Jurkat, Clone E6-1 (cell line): ENCODE measurements at regions not wholly inside any gene's neighbourhood (a gene's known extent, or its start where the extent isn't known, plus 50 kb on each side); places are given as distances from the start of the nearest gene placed in this dataset.

ENCODE experiments used
- DNase-seq: peaks from one replicate; pipeline ENCODE4 v3.0.0-alpha.2; 2011; ENCODE audit warnings: low read depth, low spot score
- H3K4me3 ChIP-seq: 2 replicates; pipeline ENCODE4 v1.5.1; 2011; ENCODE audit warnings: mild to moderate bottlenecking, low read length, control low read depth, moderate library complexity

DNA sequence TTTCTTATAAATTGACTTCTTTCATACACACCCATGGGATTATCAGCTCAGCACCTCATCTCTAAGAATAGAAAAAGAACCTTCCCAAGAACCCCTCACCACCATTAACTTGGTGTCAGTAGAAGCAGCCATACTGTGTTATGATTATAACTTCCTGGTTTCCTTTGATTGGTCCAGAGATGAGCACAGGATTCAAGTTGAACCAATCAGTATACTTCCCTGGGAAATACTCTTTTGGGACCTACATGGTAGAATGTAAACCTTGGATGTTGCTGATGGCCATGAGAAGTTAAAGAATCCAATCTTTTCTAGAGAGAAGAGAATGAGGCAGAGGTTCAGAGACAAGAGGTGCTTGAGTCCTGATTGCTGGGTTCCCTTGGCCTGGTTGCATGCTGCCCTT is 190.8 kb downstream of the BMP7 start:
- DNase-seq, result no peak
- H3K4me3 ChIP-seq, result no peak overlapping the region

DNA sequence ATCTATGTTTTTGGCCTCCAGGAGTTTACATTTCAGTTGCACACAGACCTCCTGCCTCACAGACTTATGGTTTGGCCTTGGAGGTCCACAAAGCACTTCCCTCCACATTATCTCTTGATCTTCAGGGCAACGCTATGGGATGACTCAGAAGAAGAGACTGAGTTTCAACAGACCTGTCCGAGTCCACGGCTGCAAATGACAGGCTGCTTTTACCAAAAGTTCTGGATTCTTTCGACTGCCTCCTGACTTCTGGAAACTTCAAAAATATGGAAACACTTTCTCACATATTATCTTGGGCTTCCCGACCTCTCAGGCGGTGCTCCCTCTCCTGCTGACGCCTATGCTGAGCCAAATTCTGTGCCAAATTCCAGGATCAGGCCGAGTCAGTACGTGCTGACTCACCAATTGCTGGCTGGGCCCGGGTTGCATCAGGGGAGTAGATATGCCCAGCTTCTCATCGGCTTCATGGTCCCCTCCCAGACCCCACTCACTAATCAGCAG is 190.2 kb downstream of the BMP7 start:
- no peak overlapping the region for H3K4me3 ChIP-seq
- DNase-seq, result no peak

- no peak overlapping the region for H3K4me3 ChIP-seq
- DNase-seq, result no peak
Measured at GRCh38 chr20:57076951-57077350, 189.5 kb downstream of the BMP7 start.

GRCh38 chr20:57078116-57078515 is 188.3 kb downstream of the BMP7 start:
- DNase-seq, result no peak
- no peak overlapping the region for H3K4me3 ChIP-seq

DNA sequence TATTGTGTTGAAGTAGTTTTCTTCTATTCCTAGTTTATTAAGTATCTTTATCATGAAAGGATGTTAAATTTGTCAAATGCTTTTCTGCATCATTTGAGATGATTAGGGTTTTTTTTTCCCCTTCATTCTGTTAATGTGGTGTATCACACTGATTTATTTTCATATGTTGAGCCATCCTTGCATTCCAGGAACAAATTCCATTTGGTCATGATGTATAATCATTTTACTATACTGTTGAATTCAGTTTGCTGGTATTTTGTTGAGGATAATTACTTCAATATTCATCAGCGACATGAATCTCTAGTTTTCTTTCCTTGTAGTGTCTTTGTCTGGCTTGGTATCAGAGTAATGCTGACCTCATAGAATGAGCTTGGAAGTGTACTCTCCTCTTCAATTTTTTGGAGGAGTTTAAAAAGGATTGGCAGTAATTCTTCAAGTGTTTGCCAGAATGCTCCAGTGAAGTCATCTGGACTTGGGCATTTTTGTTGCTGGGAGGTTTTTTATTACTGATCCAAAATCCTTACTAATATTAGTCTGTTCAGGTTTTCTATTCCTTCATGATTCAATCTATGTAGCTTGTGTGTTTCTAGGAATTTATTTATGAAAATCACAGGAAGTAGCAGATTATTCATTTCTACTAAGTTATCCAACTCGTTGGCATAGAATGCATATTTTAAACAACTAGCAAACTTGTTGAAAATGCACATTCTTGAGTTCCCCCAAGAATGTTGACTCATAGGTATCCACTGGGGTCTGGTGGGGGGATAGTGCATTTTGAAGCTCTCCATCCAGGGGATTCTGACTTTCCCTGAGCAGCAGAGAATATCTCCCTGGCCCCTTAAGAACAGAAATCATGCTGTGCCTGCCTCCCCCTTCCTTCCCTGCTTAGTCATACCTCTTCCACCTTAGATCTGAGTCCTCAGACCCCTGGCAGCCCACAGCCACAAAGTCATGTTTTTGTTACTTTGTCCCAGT is 187.1 kb downstream of the BMP7 start:
- no peak for DNase-seq

GRCh38 chr20:57080796-57081195 is 185.6 kb downstream of the BMP7 start:
- DNase-seq, result no peak
- H3K4me3 ChIP-seq, result no peak overlapping the region

More for the DNA sequence above, 187.1 kb downstream of the BMP7 start:
- H3K4me3 ChIP-seq, result no peak overlapping the region

DNA sequence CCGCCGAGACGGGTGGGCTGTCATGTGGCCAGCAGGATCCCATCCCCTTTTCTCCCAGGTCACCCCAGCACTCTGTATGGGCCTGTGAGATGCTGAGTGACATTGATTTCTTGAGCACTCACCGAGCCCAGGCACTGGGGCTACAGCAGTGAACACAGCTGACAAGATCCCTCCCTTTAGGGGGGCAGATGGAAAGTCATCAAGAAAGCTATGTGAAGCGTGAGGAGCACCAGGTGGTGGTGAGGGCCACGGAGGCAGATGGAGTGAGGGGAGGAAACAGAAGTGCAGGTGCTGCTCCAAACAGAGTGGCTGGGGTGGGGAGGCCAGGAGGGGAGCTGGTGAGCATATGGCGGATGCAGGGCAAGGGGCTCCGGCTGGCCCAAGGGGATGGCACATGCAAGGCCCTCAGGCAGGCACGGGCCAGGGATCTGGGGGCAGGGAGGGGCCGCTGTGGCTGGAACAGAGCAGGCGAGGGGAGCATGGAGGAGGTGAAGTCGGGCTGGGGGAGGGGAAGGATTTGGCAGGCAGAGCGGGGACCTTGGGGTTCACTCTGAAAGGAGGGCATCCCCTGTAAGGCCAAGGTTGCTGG is 184.0 kb downstream of the BMP7 start:
- no peak overlapping the region for H3K4me3 ChIP-seq
- DNase-seq, result no peak

DNA sequence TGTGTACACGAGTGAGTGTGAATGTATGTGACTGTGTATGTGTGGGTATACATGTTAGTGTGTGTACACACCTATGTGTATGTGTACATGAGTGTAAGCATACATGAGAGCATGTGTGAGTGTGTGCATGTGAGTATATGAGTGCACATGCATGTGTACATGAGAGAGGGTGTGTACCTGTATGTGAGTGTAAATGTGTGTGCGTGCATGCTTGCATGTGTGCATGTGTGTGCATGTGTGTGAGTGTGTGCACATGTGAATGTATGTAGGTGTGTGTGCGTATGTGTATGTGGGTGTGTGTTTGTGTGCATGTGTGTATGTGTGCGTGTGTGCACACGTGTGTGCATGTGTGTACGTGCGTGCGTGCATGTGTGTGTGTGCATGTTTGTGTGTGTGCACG is 183.4 kb downstream of the BMP7 start:
- DNase-seq, result no peak
- H3K4me3 ChIP-seq, result no peak overlapping the region

DNA sequence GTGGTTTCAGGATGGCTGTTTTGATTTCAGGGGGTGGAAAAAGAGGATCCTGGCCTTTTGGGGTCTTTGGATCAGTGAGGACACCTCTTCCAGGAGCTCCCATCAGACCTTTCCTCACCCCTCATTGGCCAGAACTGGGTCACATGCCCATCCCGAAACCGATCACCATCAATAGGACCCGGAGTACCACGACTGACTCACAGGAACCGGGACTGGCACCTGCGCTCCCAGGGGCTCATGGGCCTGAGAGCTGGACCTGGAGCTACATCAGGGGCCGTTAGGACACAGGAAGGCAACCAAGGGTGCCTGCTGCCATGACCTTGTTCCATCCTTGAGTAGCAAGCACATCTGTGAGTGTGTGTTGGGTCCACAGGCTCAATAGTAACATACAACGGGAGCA is 180.4 kb downstream of the BMP7 start:
- DNase-seq, result no peak
- no peak overlapping the region for H3K4me3 ChIP-seq

DNA sequence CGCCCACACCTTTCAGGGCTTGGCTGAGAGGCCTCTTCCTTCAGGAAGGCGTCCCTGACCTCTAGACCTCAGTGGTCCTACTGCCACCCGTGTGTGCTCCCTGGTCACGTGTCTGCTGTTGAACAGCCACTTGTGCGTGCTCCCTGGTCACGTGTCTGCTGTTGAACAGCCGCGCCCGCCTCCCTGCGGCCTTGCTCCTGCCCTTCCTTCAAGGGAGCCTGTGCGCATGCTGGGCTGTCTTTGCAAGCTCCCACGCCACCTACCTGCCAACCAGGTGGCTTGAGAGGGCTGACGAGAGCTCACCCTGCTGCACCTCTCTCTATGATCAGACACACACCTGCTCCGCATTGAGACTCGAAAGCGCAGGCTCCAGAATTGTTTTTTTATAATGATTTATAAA is 179.3 kb downstream of the BMP7 start:
- no peak for DNase-seq

GRCh38 chr20:57087705-57088104 is 178.7 kb downstream of the BMP7 start:
- DNase-seq, result no peak
- H3K4me3 ChIP-seq, result no peak overlapping the region

More for the DNA sequence above, 179.3 kb downstream of the BMP7 start:
- H3K4me3 ChIP-seq, result no peak overlapping the region

DNA sequence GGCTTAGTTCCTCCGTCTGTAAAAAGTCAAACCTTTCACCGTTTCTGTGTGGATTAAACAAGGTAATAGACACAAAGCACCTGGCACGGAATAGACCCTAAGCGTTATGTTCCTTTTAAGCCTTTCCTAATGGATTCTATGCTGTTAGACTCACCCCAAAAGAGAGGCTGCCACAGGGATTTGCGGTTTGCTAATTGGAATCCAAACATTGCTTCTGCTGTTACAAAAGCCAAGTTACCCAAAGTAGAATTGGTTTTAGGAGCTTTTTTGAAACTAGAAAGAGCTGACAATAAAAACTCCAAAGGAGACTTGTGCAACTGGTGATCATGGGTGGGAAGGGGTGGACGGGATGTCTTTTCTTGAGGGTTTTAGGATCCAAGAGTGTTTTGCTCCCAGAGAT is 178.0 kb downstream of the BMP7 start:
- no peak overlapping the region for H3K4me3 ChIP-seq
- no peak for DNase-seq

DNA sequence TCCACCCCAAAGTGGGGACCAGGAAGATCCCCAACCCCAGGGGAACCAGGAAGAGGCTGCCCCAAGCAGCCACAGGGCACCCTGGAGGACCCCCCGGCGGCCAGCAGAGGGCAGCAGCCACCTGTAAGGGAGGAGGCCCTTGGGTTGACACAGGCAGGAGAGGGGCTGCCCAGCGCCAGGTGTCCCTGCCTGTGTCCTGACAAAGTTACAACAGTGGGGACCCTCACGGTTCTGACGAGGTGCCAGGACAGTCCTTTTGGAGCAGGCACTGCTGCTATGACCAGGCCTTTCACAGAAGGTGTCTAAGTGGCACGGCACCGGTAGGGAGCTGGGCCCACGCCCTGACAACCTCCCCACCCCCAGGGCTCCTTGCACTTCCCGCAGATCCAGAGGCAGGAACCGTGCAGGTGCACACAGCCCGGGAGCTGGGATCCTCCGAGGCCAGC is 176.7 kb downstream of the BMP7 start:
- peak; percentile 39 for DNase-seq
- H3K4me3 ChIP-seq, result no peak overlapping the region

GRCh38 chr20:57090590-57091560 is 175.6 kb downstream of the BMP7 start:
- no peak for DNase-seq
- no peak overlapping the region for H3K4me3 ChIP-seq

- no peak overlapping the region for H3K4me3 ChIP-seq
- no peak for DNase-seq
Measured at GRCh38 chr20:57091748-57092111, 174.7 kb downstream of the BMP7 start.

DNA sequence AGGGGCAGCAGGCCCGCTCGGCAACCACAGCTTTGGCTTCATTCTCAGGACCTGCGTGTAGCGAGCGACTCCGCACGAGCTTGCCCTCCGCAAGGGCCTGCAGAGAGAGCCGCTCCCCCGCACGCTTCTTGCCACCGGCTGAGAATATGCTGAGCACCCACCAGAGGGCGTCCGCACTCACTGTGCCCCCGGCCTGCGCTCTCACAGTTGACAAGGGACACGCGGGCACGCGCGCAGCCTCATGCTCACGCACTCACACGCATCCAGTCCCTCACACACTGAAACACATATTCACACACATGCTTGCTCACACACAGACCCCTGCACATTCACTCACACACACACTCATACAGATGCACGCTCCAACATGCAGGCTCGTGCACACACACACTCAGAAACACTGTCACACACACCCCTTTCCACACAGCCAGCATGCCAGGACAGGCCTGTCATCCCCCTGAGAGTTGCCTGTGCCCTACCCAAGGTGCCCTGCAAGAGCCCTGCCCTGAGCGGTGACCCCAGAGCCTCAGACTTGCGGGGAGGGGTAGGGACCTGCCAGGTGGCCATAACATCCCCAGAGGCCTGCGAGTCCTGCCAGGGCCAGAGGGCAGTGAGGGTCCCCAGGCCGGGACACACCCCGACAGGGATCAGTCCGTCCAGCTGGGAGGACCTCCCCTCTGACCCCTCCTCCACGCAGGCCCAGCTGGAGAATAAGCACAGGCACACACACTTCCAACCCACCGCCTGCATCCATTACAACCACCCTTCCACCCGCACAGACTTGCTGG is 174.1 kb downstream of the BMP7 start:
- H3K4me3 ChIP-seq, result no peak overlapping the region
- DNase-seq, result peak; percentile 62

DNA sequence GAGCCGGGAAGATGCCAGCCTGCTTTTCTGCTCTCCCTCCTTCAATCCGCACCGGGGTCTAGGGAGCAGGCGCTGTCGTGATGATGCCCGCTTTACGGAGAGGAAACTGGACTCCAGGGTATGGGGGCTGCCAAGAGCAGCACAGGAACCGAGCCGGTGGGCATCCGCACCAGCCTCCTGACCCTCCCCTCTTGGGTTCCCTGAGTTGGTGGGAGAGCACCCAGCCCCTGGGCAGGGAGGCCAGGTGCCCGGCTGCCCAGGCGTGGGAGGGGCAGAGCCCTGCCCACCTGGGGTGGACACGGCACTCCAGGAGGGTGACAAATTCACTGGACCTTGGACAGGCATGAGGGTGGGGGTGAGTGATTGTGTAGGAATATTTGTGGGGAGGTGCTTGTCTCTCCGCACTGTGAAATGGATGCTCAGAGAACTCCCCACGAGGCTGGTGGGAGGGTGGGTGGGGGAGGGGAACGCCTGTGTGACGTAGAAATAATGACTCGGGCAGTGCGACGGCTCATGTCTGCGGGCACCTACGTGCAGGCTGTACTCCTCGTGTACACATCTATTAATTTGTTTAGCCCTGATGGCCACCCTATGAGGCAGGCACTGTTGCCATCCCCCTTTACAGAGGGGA is 173.4 kb downstream of the BMP7 start:
- no peak overlapping the region for H3K4me3 ChIP-seq
- no peak for DNase-seq

DNA sequence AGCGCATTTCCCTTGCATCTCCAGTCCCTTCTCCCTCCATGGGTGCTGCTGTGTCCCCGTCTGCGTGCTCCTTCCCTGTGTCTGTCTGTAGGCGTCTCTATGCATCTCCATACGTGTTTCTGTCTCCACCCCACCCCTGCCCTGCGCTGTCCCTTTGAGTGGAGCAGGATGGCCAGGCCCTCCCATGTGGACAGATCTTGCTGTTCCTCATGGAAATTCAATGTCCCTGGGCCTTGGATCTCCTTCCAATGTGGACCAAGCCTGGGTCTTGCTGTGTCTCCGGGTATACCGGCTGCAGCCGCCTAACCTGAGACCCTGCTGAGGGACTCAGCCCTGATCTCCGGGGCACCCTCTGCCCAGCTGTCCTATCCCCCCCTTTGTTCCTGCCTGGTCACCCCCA is 172.7 kb downstream of the BMP7 start:
- no peak overlapping the region for H3K4me3 ChIP-seq
- DNase-seq, result no peak
